BLaER1 treated with 17β-estradiol and CSF1 and Interleukin-3, amounts not matched to agents 10 nM and 100 nM (cell line): ENCODE measurements at regions not wholly inside any gene's neighbourhood (a gene's known extent, or its start where the extent isn't known, plus 50 kb on each side); places are given as distances from the start of the nearest gene placed in this dataset.

Experiments
- H3K27ac ChIP-seq, 11 experiments: shearing (Covaris generic); formaldehyde crosslinking; 2 replicates each; pipeline ENCODE4 v1.8.1; 2022
- H3K27me3 ChIP-seq, 11 experiments: shearing (Covaris generic); formaldehyde crosslinking; 2 replicates each; pipeline ENCODE4 v1.8.1; 2022
- H3K36me3 ChIP-seq, 11 experiments: shearing (Covaris generic); formaldehyde crosslinking; 2 replicates each; pipeline ENCODE4 v1.8.1; 2022
- H3K4me1 ChIP-seq, 10 experiments: shearing (Covaris generic); formaldehyde crosslinking; 2 replicates each; pipeline ENCODE4 v1.8.1; 2022
- H3K4me2 ChIP-seq, 11 experiments: shearing (Covaris generic); formaldehyde crosslinking; 2 replicates each; pipeline ENCODE4 v1.8.1; 2022
- H3K4me3 ChIP-seq, 10 experiments: shearing (Covaris generic); formaldehyde crosslinking; 2 replicates each; pipeline ENCODE4 v1.8.1; 2022
- H3K9ac ChIP-seq, 11 experiments: shearing (Covaris generic); formaldehyde crosslinking; 2 replicates each; pipeline ENCODE4 v1.8.1; 2022
- H3K9me3 ChIP-seq, 11 experiments: shearing (Covaris generic); formaldehyde crosslinking; replicated peaks in 1 of 11; 2 replicates each; pipeline ENCODE4 v1.8.1; 2022
- H4K20me1 ChIP-seq, 11 experiments: shearing (Covaris generic); formaldehyde crosslinking; 2 replicates each; pipeline ENCODE4 v1.8.1; 2022
- Cebpa-rat ChIP-seq, 11 experiments: shearing (Covaris generic); IDR thresholded peaks; 2 replicates each; pipeline ENCODE4 v1.8.1; 2022

DNA sequence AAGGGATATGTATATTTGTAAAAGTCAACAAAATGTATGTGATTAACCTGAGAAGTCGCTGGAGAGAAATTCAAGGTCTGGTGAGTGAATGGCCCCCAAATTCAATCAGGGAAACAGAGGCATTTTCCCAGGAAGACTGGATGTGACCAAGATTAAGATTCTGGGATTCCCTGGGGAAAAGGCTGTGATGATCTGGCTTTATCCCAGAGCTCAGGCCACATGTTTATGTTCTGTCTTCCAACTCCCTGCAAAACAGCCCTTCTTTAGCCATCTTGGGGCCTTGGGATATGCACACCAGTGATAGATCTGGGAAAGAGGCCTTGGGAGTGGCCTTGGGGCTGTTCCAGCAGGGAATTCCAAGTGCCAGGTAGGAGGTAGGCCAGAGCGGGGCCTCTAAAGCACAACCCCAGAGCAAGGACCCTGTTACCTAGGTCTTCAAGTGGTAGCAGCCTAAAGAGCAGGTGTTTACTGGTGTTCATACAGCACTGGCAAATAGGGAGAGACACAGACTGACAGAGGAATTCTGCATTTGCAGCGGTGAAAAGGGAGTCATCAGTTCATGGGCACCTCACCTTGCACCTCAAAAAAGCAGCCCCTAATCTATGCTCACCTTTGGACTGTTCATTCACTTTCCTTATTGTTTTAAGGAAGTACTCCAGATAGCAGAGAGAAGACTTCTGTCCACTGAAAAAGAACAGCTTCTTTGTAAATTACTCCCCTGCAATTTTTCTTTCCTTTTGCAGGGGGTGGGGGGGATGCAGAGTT is 312.4 kb downstream of the BUD13 start:
- no peaks in the 10 kb centered on the region for H3K4me1 ChIP-seq
- no peaks in the 10 kb centered on the region for H3K27me3 ChIP-seq
- no peaks in the 10 kb centered on the region for H3K9me3 ChIP-seq
- no peaks in the 10 kb centered on the region; a peak in 1 of 22 replicates for H4K20me1 ChIP-seq
- no peak overlapping the region for H3K27ac ChIP-seq
- no peak overlapping the region for H3K4me3 ChIP-seq
- H3K9ac ChIP-seq = no peak overlapping the region
- no peak for TF ChIP-seq Cebpa-rat (IDR thresholded peaks at IDR 0.05)
- no peaks in the 10 kb centered on the region for H3K36me3 ChIP-seq
- H3K4me2 ChIP-seq = no peak overlapping the region

- no peaks in the 10 kb centered on the region for H3K36me3 ChIP-seq
- no peak overlapping the region for H3K4me2 ChIP-seq
- H3K27ac ChIP-seq = no peak overlapping the region
- no peak overlapping the region for H3K4me3 ChIP-seq
- no peaks in the 10 kb centered on the region for H3K27me3 ChIP-seq
- H3K4me1 ChIP-seq = no peaks in the 10 kb centered on the region
- no peak overlapping the region for H3K9ac ChIP-seq
- no peaks in the 10 kb centered on the region; a peak in 1 of 22 replicates for H4K20me1 ChIP-seq
- no peaks in the 10 kb centered on the region for H3K9me3 ChIP-seq
- no peak for TF ChIP-seq Cebpa-rat (IDR thresholded peaks at IDR 0.05)
These were observed 313.4 kb downstream of the BUD13 start for GRCh38 chr11:116459185-116460045.

GRCh38 chr11:116458546-116458945 is 314.2 kb downstream of the BUD13 start:
- no peaks in the 10 kb centered on the region for H3K27me3 ChIP-seq
- no peaks in the 10 kb centered on the region; a peak in 1 of 22 replicates for H4K20me1 ChIP-seq
- no peak overlapping the region for H3K27ac ChIP-seq
- no peaks in the 10 kb centered on the region; a peak in 1 of 22 replicates for H3K9me3 ChIP-seq
- no peaks in the 10 kb centered on the region for H3K36me3 ChIP-seq
- no peak overlapping the region for H3K4me3 ChIP-seq
- no peak overlapping the region for H3K4me2 ChIP-seq
- H3K4me1 ChIP-seq = no peaks in the 10 kb centered on the region
- no peak overlapping the region for H3K9ac ChIP-seq
- no peak for TF ChIP-seq Cebpa-rat (IDR thresholded peaks at IDR 0.05)

GRCh38 chr11:116457336-116458007 is 315.3 kb downstream of the BUD13 start:
- H3K4me1 ChIP-seq = no peaks in the 10 kb centered on the region
- H3K4me2 ChIP-seq = no peak overlapping the region
- TF ChIP-seq Cebpa-rat (IDR thresholded peaks at IDR 0.05) = no peak
- H3K4me3 ChIP-seq = no peak overlapping the region
- H3K27ac ChIP-seq = no peak overlapping the region
- no peaks in the 10 kb centered on the region for H3K27me3 ChIP-seq
- no peaks in the 10 kb centered on the region for H3K36me3 ChIP-seq
- H3K9me3 ChIP-seq = no peaks in the 10 kb centered on the region; a peak in 1 of 22 replicates
- no peaks in the 10 kb centered on the region; a peak in 1 of 22 replicates for H4K20me1 ChIP-seq
- no peak overlapping the region for H3K9ac ChIP-seq

GRCh38 chr11:116454951-116455350 is 317.8 kb downstream of the BUD13 start:
- Histone ChIP-seq H3K27me3 (no peaks in the 10 kb centered on the region), H4K20me1 (no peaks in the 10 kb centered on the region), H3K27ac (no peak overlapping the region), H3K36me3 (no peaks in the 10 kb centered on the region), H3K9ac (no peak overlapping the region), H3K4me1 (no peaks in the 10 kb centered on the region), H3K9me3 (peaks cover 2 to 20% (median 11%) of the 10 kb centered on the region in 11 experiments; a peak in 15 of 22 replicates), H3K4me2 (no peak overlapping the region), H3K4me3 (no peak overlapping the region)
- no peak for TF ChIP-seq Cebpa-rat (IDR thresholded peaks at IDR 0.05)

GRCh38 chr11:116454020-116454645 is 318.7 kb downstream of the BUD13 start:
- TF ChIP-seq Cebpa-rat (IDR thresholded peaks at IDR 0.05) = no peak
- H3K9ac ChIP-seq = no peak overlapping the region
- no peaks in the 10 kb centered on the region for H3K4me1 ChIP-seq
- no peaks in the 10 kb centered on the region for H3K36me3 ChIP-seq
- no peaks in the 10 kb centered on the region for H4K20me1 ChIP-seq
- H3K27ac ChIP-seq = no peak overlapping the region
- no peak overlapping the region for H3K4me2 ChIP-seq
- no peaks in the 10 kb centered on the region for H3K27me3 ChIP-seq
- H3K9me3 ChIP-seq = peaks cover 10 to 28% (median 18%) of the 10 kb centered on the region in 11 experiments; a peak in 19 of 22 replicates
- no peak overlapping the region for H3K4me3 ChIP-seq

GRCh38 chr11:116452461-116452860 is 320.3 kb downstream of the BUD13 start:
- no peaks in the 10 kb centered on the region for H3K36me3 ChIP-seq
- no peak for TF ChIP-seq Cebpa-rat (IDR thresholded peaks at IDR 0.05)
- no peak overlapping the region for H3K4me3 ChIP-seq
- no peak overlapping the region for H3K27ac ChIP-seq
- no peak overlapping the region for H3K4me2 ChIP-seq
- H3K4me1 ChIP-seq = no peaks in the 10 kb centered on the region
- H3K9me3 ChIP-seq = peaks cover 10 to 29% (median 18%) of the 10 kb centered on the region in 11 experiments; a peak in 19 of 22 replicates
- no peak overlapping the region for H3K9ac ChIP-seq
- no peaks in the 10 kb centered on the region for H3K27me3 ChIP-seq
- no peaks in the 10 kb centered on the region for H4K20me1 ChIP-seq

DNA sequence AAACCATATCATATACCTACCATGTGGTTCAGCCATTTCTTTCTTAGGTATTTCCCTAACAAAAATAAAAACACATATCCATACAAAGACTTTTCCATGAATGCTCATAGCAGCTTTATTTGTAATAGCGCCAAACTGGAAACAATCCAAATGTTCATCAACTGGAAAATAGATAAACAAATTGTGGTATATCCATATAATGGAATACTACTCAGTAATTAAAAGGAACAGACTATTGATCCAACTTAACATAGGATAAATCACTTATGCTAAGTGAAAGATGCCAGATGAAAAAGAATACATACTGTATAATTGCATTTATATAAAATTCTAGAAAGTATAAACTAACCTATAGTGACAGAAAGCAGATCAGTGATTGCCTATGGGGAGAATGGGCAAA is 323.3 kb downstream of the BUD13 start:
- Histone ChIP-seq H3K9ac (no peak overlapping the region), H3K27me3 (no peaks in the 10 kb centered on the region), H3K9me3 (peaks cover 10 to 29% (median 18%) of the 10 kb centered on the region in 11 experiments; a peak in 19 of 22 replicates), H3K4me3 (no peak overlapping the region), H3K36me3 (no peaks in the 10 kb centered on the region), H3K4me2 (no peak overlapping the region), H3K27ac (no peak overlapping the region), H4K20me1 (no peaks in the 10 kb centered on the region), H3K4me1 (no peaks in the 10 kb centered on the region)
- TF ChIP-seq Cebpa-rat (IDR thresholded peaks at IDR 0.05) = no peak
